ENCODE measurements at regions not wholly inside any gene's neighbourhood (a gene's known extent, or its start where the extent isn't known, plus 50 kb on each side); places are given as distances from the start of the nearest gene placed in this dataset.
A peak's percentile ranks its signal among the peaks of the same experiment; 100 is the strongest.
"Not testable (repeated sequence)": the region's sequence is repeated elsewhere in the genome, so short reads cannot be mapped to it uniquely, and the experiment has no call there.

DNA sequence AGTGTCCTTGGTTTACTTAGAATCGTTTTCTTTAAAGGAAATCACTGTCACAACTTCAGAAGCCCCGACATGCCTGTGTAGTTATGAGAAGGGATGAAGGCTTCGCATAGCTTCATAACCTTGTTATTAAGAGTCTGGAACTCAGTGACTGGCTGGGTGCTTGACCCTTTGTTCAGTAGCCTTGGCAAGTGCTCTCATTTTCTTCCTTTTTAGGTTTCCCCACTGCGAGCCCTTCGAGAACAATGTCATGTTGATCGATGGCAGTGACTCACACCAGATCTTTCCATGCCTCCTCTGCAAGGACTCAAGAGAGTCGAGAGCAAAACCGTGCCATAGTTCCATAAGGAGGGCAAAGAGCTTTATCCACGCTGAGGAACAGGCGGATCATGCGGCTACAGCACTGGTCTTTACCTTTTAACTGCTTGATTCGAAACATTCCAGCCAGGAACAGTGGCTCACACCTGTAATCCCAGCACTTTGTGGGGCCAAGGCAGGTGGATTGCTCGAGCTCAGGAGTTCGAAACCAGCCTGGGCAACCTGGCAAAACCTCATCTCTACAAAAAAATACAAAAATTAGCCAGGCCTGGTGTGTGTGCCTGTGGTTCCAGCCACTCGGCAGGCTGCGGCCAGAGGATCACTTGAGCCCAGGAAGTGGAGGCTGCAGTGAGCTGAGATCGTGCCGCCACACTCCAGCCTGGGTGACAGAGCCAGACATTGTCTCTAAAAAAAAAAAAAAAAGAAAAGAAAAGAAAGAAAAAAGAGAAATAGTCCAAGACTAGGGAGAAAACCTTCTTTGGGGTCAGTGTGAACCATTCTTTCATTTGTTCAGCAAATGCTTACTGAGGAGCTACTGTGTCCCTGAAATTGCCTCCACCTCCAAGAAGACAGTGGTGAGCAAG, 95.4 kb upstream of the ERRFI1 start:
- no peak for DNase-seq (ENCODE audit: extremely low read depth, low read depth)
- no peak for TF ChIP-seq CTCF (IDR thresholded peaks at IDR 0.05; ENCODE audit: low read depth, low read length)

- no peak for DNase-seq (ENCODE audit: extremely low read depth, low read depth)
- TF ChIP-seq CTCF (IDR thresholded peaks at IDR 0.05; ENCODE audit: low read depth, low read length) = no peak
Measured at GRCh38 chr1:8120693-8121260, 94.7 kb upstream of the ERRFI1 start.

- DNase-seq (ENCODE audit: extremely low read depth, low read depth) = not testable (repeated sequence)
Measured at GRCh38 chr1:8118736-8119135, 92.6 kb upstream of the ERRFI1 start.

DNA sequence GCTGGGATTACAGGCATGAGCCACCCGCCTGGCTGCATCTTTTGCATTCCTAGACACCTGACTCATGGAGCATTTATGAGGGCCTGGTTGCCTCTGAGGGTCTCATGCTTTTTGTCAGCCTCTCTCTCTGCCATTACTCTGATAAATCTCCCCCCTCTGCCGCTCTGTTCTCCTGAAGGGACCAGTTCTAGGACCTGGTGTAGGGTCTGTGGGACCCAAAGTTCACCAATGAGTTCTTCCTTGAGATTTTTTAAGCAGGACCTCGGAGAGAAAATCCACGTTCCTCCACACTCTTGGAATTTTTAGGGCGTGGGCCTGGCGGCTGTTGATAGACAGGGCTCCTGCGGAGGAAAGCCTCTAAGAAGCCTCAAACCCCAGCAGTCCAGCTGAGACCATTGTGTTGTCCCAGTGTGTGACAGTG, 91.9 kb upstream of the ERRFI1 start:
- DNase-seq (ENCODE audit: extremely low read depth, low read depth) = no peak
- no peak for TF ChIP-seq CTCF (IDR thresholded peaks at IDR 0.05; ENCODE audit: low read depth, low read length)

DNA sequence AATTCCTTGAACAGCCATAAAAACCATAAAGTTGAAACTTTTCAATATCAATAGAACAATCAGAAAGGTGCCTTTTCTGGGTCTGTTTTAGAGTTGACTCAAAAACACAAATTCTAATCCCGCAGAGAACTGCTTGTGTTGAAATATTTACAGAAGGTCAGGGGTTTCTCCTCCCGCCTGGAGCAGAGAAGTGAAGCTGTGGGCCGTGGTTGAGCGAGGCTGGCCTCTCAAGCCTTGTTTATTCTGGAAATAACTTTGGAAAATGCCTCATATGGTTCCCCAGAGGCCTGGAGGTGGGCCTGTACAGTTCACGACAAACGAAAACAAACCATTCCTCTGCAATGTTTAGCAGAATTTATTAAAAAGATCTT, 90.8 kb upstream of the ERRFI1 start:
- DNase-seq (ENCODE audit: extremely low read depth, low read depth) = peak; percentile 78
- TF ChIP-seq CTCF (IDR thresholded peaks at IDR 0.05; ENCODE audit: low read depth, low read length) = no peak

- no peak for DNase-seq (ENCODE audit: extremely low read depth, low read depth)
- TF ChIP-seq CTCF (IDR thresholded peaks at IDR 0.05; ENCODE audit: low read depth, low read length) = no peak
Measured at GRCh38 chr1:8115769-8116167, 89.7 kb upstream of the ERRFI1 start.

- no peak for DNase-seq (ENCODE audit: extremely low read depth, low read depth)
- no peak for TF ChIP-seq CTCF (IDR thresholded peaks at IDR 0.05; ENCODE audit: low read depth, low read length)
Measured at GRCh38 chr1:8115031-8115768, 89.1 kb upstream of the ERRFI1 start.

Measured in AG09319 (cell line).